ENCODE measurements at regions not wholly inside any gene's neighbourhood (a gene's known extent, or its start where the extent isn't known, plus 50 kb on each side); places are given as distances from the start of the nearest gene placed in this dataset.

GRCh38 chr14:51552275-51552674 is 99.4 kb upstream of the FRMD6 start:
- no peak for ATAC-seq

- peak; percentile 61 for ATAC-seq
These were observed 98.8 kb upstream of the FRMD6 start for GRCh38 chr14:51552768-51553404.

GRCh38 chr14:51554339-51554920 is 97.3 kb upstream of the FRMD6 start:
- no peak for ATAC-seq

GRCh38 chr14:51554953-51555352 is 96.8 kb upstream of the FRMD6 start:
- no peak for ATAC-seq

- no peak for ATAC-seq
These were observed 90.6 kb upstream of the FRMD6 start for GRCh38 chr14:51561141-51561540.

DNA sequence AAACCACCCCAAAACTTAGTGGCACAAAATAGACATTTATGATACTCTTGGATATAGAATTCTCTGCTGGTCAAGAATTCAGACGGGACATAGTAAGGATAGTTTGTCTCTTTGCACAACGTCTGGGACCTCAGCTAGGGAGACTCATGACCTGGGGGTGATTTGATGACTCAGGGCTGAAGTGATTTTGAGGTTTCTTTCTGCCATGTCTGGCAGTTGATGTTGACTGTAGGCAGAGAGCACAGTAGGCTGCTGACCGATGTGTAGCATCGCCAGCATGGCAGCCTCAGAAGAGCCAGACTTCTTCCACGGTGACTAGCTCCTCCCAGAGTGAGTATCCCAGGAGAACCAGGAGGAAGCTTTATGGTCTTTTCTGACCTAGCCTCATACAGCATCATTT is 88.9 kb upstream of the FRMD6 start:
- ATAC-seq: peak; percentile 2

- ATAC-seq: no peak
These were observed 88.2 kb upstream of the FRMD6 start for GRCh38 chr14:51563560-51563959.

DNA sequence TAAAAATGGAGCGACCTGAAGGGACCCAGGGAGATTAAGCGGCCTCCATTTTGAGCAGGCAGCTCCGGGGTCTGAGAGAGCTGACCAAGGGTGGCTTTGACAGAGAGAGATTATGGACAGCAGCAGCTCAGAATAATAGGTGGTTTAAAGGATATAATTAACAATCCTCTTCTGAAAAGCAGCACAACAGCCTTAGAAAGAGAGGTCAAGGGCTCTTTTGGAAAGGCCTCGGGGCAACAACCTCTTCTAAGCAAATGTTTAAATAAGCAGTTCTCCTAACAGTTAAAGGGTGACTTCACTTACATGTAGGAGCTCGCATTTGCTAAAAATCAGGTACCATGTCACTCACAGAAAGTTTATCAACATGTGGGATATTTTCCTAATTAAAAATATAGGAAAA is 87.2 kb upstream of the FRMD6 start:
- no peak for ATAC-seq

- ATAC-seq: peak; percentile 94
These were observed 86.6 kb upstream of the FRMD6 start for GRCh38 chr14:51564986-51565604.

GRCh38 chr14:51566831-51567582 is 84.7 kb upstream of the FRMD6 start:
- ATAC-seq: no peak

DNA sequence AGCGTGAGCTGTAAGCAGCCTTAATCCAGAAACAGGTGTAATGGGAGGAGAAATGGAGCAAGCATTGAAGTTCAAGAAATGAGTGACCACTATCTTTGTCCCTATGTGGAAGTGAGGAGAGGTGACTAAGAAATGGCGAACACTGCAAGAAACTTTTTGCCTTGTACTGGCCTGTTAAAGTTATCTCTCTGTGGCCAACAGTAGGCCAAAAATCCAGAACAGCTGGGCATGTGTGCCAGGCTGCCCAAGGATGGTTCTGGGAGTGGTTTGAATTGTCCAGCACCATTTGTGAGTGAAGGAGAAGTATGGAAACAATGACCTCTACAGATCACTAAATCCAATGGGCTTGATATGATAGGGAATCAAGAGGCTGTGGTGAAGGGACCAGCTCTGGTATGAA is 83.3 kb upstream of the FRMD6 start:
- ATAC-seq: no peak

- no peak for ATAC-seq
These were observed 78.1 kb upstream of the FRMD6 start for GRCh38 chr14:51573607-51574006.

- no peak for ATAC-seq
These were observed 77.7 kb upstream of the FRMD6 start for GRCh38 chr14:51574009-51574408.

DNA sequence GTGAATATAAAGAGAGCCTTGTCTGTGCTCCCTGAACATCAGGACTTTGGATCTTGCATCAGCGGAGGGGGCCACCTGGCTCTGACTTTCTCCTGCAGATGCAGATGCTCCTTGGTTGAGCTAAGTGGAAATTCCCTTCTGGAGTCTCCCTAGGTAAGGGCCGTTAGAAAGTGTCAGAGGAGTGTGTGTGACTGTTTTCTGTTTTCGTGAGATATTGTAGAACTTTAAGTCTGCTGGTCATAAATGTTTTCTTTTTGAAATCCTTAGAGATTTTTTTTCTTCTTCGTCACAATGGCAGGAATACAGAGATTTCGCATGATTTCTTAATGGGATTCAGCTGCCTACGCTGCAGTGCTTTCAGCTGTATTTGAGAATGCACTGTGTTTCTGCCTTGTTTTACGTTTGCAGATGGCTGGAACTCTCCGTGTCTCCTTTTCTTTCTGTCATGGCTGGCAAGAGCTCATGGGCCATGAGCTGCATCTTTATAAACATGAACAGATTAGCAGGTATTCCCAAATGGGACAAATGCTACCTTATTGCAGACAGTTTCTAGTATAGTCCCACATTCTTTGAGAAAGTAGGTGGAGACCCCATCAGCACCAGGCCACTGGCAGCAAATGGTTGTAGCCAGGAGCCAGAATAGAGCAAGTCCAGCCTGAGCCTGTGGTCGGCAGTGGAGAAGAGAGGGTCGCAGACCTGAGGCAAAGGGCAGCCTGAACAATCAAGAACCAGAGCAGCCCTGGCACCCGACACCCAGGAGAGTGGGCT is 76.2 kb upstream of the FRMD6 start:
- ATAC-seq: no peak

- ATAC-seq: no peak
These were observed 75.6 kb upstream of the FRMD6 start for GRCh38 chr14:51576117-51576430.

- peak; percentile 79 for ATAC-seq
These were observed 74.8 kb upstream of the FRMD6 start for GRCh38 chr14:51576879-51577278.

GRCh38 chr14:51578853-51579252 is 72.9 kb upstream of the FRMD6 start:
- ATAC-seq: peak; percentile 22

DNA sequence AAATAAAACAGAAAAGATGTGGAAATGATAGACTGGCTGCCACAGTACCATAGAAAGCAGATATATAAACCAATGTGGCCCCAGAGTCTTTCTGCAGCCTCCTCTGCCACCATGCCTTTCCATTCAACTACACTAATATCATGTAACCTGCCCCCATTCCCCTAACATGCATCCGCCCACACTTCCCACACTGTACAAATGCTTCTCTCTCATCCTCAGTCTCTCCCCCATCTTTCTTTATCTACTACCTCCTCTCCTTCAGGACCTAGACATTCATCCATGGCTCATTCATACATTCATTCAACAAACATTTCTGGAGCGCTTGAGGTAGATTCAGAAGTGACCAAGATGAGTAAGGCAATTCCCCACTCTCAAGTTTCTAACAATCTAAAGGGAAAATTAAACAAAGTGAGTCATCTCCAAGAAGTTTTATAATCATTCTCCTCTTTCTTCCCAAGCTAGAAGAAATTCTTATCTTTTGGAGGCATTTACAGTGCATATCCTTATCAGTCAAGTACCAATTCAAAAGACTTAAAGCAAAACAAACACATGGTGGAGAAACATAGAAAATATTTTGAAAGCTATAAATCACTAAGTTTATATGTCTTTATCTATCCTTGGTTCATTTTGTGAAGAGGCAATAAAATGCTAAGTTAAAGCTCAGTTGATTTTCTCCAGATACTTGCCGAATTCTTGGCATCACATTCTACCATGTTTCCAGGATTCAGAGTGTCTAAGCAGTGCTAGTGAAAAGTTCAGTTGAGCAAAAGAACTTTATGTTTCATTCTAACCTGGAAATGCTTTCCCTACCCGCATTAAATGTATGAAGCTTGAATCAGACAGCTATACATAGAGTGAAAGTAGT is 70.5 kb upstream of the FRMD6 start:
- no peak for ATAC-seq

GRCh38 chr14:51582437-51582836 is 69.3 kb upstream of the FRMD6 start:
- ATAC-seq: no peak

DNA sequence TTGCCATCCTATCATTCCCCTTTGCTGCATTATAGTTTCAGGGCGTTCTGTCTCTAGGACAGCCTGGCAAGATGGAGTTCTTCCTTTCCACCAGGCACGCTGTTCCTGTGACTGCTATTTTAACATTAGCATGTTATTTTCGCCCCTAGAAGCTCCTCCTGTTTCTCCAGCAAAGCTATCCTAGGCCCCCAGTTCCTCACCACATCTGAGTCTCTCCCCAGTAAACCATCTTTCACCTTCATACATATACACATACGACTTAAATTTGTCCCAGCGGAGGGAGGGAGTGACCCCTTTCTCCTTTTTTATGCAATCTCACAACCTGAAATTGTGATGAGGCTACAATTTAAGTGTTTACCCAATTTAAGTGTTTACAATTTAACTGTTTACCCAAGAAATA is 66.7 kb upstream of the FRMD6 start:
- no peak for ATAC-seq

GRCh38 chr14:51592836-51593235 is 58.9 kb upstream of the FRMD6 start:
- ATAC-seq: no peak

DNA sequence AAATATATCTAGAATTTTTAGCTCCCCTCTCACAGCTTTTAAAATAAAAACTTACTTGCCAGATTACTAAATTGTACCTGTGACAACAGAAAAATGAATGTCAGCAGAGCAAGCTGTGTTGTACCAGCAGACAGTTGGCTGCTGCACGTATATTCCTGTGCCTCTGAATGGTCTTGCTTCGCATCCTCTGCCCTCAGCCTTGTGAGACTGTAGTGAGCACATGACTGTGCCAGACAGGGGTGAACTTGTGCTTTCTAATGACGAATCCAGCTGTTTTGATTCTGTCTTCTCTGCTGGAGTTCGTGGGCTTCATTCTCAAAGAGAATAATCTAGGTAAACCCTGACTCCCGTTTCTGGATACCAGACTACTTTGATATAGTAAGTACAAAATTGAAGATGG is 58.3 kb upstream of the FRMD6 start:
- ATAC-seq: no peak

All from esophagus mucosa (tissue), 1 donor.